Activated T-helper 17 cell treated with anti-CD3 and anti-CD28 coated beads, Interleukin-2, amount 50 U/mL, for 72 hours (primary cell): ENCODE measurements at regions not wholly inside any gene's neighbourhood (a gene's known extent, or its start where the extent isn't known, plus 50 kb on each side); places are given as distances from the start of the nearest gene placed in this dataset.

ENCODE experiments used
- ATAC-seq: fragments of 150-1000 bp; cut with Tn5 transposase; replicated peaks from 2 replicates; pipeline ENCODE4 v1.10.0; 2021; ENCODE audit warnings: mild to moderate bottlenecking, moderate library complexity
- H3K27ac Mint-ChIP-seq: one replicate; pipeline ENCODE4 v1.8.0; 2022; ENCODE audit warnings: mixed read lengths
- H3K27me3 Mint-ChIP-seq: one replicate; pipeline ENCODE4 v1.8.0; 2022; ENCODE audit warnings: mixed read lengths
- H3K36me3 Mint-ChIP-seq: one replicate; pipeline ENCODE4 v1.8.0; 2022; ENCODE audit warnings: low read depth, mild to moderate bottlenecking, mixed read lengths
- H3K4me1 Mint-ChIP-seq: one replicate; pipeline ENCODE4 v1.8.0; 2022; ENCODE audit warnings: mixed read lengths
- H3K4me3 Mint-ChIP-seq: one replicate; pipeline ENCODE4 v1.8.0; 2022; ENCODE audit warnings: mild to moderate bottlenecking, mixed read lengths
- H3K9me3 Mint-ChIP-seq: one replicate; pipeline ENCODE4 v1.8.0; 2022; ENCODE audit warnings: mixed read lengths

DNA sequence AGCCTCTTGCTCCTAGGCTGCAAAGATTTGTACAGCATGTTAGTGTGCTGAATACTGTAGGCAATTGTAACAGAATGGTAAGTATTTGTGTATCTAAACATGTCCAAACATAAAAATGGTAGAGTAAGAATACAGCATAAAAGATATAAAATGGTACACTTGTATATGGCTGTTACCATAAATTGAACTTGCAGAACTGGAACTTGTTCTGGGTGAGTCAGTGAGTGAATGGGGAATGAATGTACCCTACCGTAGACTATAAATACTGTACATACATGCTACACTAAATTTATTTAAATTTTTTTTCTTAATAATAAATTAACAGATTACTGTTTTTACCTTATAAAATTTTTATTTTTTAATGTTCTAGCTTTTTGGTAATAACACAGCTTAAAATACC lies 858.7 kb downstream of the ROBO2 start:
- H3K27ac Mint-ChIP-seq = no peak overlapping the region
- no peaks in the 10 kb centered on the region for H3K36me3 Mint-ChIP-seq
- H3K4me1 Mint-ChIP-seq = no peaks in the 10 kb centered on the region
- no peaks in the 10 kb centered on the region for H3K27me3 Mint-ChIP-seq
- no peak overlapping the region for H3K4me3 Mint-ChIP-seq
- peaks cover 30% of the 10 kb centered on the region for H3K9me3 Mint-ChIP-seq
- ATAC-seq = no peak

DNA sequence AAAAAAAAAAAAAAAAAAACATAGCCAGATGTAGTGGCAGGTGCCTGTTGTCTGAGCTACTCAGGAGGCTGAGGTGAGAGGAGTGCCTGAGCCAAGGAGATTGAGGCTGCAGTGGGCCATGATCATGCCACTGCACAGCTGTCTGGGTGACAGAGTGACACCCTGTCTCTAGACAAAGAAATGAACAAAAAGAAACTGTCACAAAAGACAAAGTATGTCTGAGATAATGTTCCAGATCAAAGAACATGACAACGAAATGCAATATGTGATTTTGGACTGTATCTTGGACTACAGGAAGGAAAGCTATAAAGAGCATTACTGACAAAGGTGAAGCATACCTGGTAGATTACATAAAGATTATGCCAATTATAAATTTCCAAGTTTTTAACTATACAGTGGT lies 862.8 kb downstream of the ROBO2 start:
- Mint-ChIP-seq H3K4me1 (no peaks in the 10 kb centered on the region), H3K4me3 (no peak overlapping the region), H3K27ac (no peak overlapping the region), H3K27me3 (no peaks in the 10 kb centered on the region), H3K36me3 (no peaks in the 10 kb centered on the region), H3K9me3 (peaks cover 12% of the 10 kb centered on the region)
- ATAC-seq = no peak

DNA sequence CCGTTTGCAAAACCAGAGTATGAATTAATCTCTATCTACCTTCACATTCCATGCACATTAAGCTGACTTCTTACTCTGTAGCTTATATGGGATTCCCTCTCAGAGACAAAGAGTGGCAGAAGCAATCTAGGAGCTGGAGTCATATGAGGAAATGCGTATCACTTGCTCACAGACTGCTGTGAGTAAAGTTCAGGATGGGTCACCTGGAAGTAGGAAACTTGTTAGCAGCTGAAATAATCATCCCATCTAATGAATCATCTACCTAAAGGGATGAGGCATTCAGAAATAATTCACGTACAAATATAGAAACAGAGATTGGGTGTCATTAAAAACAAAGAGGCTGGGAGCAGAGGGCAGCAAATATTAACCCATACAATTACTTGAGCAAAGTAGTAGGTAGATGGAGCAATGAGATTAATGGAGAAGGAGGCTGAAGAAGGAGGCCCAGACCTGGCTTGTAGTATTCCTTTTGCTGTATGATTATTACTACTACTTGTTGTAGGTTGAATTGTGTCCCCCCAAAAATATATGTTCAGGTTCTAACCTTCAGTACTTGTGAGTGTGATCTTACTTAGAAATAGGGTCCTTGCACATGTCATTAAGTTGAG lies 866.3 kb downstream of the ROBO2 start:
- no peaks in the 10 kb centered on the region for H3K27me3 Mint-ChIP-seq
- no peak overlapping the region for H3K4me3 Mint-ChIP-seq
- no peak overlapping the region for H3K27ac Mint-ChIP-seq
- H3K36me3 Mint-ChIP-seq = no peaks in the 10 kb centered on the region
- H3K9me3 Mint-ChIP-seq = peaks cover 9% of the 10 kb centered on the region
- no peaks in the 10 kb centered on the region for H3K4me1 Mint-ChIP-seq
- no peak for ATAC-seq

DNA sequence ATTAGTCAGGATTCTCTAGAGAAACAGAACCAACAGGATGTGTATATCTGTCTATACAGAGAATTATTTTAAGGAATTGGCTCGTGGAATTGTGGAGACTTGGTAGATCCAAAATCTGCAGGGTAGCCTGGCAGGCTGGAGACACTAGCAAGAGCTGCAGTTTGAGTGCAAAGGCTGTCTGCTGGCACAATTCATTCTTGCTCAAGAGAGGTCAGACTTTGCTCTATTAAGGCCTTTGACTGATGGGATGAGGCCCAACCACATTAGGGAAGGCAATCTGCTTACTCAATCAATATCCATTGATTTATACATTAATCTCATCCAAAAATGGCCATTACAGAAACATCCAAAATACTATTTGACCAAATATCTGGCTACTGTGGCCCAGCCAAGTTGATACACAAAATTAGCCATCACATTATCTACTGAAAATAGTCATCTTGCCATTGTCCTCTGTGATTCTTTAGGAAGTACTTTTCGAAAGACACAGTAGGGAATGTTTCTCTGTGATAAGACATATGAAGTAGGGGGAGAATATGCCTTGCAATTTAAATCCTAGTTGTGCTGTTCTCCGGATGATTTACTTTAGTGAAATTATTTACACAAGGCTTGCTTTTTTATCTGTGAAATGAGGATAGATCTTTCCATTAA lies 873.8 kb downstream of the ROBO2 start:
- peaks cover 10% of the 10 kb centered on the region for H3K9me3 Mint-ChIP-seq
- no peak overlapping the region for H3K4me3 Mint-ChIP-seq
- no peak for ATAC-seq
- no peaks in the 10 kb centered on the region for H3K27me3 Mint-ChIP-seq
- no peak overlapping the region for H3K27ac Mint-ChIP-seq
- H3K4me1 Mint-ChIP-seq = no peaks in the 10 kb centered on the region
- H3K36me3 Mint-ChIP-seq = no peaks in the 10 kb centered on the region

DNA sequence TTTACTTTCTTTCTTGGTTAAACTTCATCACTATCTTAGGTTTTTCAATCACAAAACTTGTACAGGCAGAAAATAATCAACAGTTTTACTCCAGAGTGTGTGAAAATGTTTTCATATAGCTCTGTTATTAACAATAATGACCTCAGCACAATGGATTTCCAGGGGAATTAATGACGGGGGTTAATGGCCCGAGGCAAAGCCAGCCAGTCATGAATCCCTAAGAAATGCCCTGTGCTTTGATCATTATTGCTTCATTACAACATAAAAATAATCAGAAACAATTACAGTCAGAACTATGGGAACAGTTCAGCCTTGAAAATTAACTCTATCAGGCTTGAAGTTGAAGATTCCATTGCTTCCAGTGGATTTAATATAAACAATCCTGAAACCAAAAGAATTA lies 875.4 kb downstream of the ROBO2 start:
- Mint-ChIP-seq H3K4me3 (no peak overlapping the region), H3K9me3 (peaks cover 12% of the 10 kb centered on the region), H3K27ac (no peak overlapping the region), H3K27me3 (no peaks in the 10 kb centered on the region), H3K4me1 (no peaks in the 10 kb centered on the region), H3K36me3 (no peaks in the 10 kb centered on the region)
- ATAC-seq = no peak

DNA sequence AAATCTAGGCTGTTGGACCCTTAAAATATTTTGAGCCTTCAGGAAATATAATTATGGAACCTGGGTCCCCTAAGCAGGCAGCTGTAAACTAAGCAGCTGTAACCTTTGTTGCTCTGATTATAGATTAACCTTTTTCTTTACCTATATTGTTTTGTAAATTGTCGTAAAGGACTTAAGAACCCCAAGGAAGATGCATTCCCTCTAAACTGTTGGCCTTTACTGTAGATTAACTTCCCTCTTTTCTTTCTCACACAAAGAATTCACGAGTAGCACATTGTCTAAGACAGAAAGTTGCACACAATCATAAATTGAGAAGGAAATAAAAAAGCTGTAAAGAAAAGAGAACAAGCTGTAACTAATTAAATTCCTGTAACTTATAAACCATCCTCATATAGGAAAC lies 877.3 kb downstream of the ROBO2 start:
- no peaks in the 10 kb centered on the region for H3K36me3 Mint-ChIP-seq
- no peaks in the 10 kb centered on the region for H3K27me3 Mint-ChIP-seq
- H3K4me1 Mint-ChIP-seq = no peaks in the 10 kb centered on the region
- H3K9me3 Mint-ChIP-seq = peaks cover 14% of the 10 kb centered on the region
- no peak overlapping the region for H3K4me3 Mint-ChIP-seq
- H3K27ac Mint-ChIP-seq = no peak overlapping the region
- ATAC-seq = no peak

DNA sequence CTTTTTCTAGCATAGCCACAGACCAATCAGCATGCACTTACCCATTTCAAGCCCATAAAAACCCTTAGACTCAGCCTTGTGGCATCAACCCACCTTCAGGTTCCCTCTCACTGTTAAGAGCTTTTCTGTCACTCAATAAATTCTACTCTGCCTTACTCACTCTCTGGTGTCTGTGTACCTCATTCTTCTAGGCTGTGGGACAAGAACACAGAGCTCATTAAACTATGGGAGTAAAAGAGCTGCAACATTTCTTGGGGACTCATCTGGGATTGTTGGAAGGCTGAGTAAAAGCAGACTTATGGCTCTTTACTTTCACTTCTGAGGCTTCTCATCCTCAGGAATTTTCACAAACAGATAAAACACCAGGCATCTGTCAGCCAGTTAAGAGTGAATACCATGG lies 879.3 kb downstream of the ROBO2 start:
- Mint-ChIP-seq H3K9me3 (peaks cover 14% of the 10 kb centered on the region), H3K27me3 (no peaks in the 10 kb centered on the region), H3K27ac (no peak overlapping the region), H3K4me3 (no peak overlapping the region), H3K4me1 (no peaks in the 10 kb centered on the region), H3K36me3 (no peaks in the 10 kb centered on the region)
- ATAC-seq = no peak

DNA sequence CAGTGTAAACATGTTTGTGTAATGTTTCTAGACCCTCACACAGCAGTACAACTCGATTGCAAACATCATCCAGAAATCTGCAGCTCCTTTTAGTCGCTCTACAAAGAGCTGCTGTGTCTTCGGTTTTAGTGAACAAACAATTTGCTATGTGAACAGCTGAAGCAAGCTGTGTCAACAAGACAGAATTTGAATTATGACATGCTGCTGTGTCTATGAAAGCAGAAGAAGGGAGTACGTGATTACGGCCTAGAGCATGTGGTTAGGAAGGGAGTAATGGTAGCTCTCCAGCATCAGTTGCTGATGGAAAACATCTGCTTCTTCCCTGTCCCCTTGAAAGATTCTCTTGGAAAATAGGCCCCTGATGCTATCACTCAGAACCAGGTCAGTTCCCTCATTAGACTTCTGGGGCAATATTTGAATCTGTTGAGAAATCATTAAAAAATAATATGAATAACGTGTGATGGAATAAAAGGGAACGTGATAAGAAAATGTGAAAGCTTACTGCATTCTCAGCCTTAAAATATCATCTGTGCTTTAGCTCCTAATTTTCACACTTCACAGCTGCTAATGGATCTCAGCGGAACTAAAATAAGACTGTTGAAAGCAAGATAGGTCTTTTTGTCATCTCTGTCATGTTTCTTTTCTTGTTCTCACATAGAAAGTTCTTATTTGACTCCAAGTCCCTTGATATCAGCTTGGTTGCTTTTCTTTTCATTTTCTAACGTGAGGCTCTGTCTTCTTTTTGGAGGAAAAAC lies 891.5 kb downstream of the ROBO2 start:
- no peaks in the 10 kb centered on the region for H3K4me1 Mint-ChIP-seq
- H3K27me3 Mint-ChIP-seq = no peaks in the 10 kb centered on the region
- H3K36me3 Mint-ChIP-seq = no peaks in the 10 kb centered on the region
- peaks cover 4% of the 10 kb centered on the region for H3K9me3 Mint-ChIP-seq
- no peak overlapping the region for H3K27ac Mint-ChIP-seq
- no peak for ATAC-seq
- no peak overlapping the region for H3K4me3 Mint-ChIP-seq

DNA sequence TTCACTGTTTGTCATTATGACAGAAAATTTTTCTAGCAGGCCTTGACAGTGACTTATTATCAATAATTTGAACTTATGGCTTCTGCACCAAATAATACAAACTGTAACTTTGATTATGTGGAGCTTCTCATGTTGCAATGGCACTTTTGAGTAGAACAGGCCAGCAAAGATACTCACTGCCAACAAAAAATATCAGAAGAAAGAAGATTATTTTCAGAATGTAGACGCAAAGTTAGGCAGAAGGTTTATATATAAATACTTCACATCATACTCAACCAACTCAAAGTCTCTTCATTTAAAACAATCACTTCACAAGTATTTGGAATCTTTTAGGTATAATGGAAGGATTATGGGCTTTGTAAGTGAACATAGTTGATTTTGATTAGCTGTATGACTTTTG lies 893.0 kb downstream of the ROBO2 start:
- Mint-ChIP-seq H3K9me3 (peaks cover 4% of the 10 kb centered on the region), H3K4me1 (no peaks in the 10 kb centered on the region), H3K36me3 (no peaks in the 10 kb centered on the region), H3K27ac (no peak overlapping the region), H3K4me3 (no peak overlapping the region), H3K27me3 (no peaks in the 10 kb centered on the region)
- no peak for ATAC-seq

DNA sequence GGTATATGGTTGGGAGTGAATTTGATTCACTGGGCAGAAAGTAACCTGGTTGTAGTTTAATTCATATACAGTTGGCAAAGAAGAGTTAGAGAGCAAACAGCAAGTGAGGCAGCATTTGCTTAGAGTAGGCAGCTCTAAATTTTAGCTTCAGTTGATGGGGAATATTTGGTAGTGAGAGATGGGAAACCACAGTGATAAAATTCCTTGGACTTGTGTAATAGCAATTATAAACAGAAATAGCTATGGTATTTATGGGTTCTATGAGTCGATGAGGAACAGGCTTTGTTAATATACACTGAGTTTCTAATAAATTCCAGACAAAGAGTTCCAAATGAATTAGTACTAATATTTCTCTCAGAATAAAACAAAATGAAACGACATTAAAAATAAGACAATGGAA lies 894.0 kb downstream of the ROBO2 start:
- no peaks in the 10 kb centered on the region for H3K36me3 Mint-ChIP-seq
- H3K27me3 Mint-ChIP-seq = no peaks in the 10 kb centered on the region
- no peak overlapping the region for H3K27ac Mint-ChIP-seq
- no peak for ATAC-seq
- H3K9me3 Mint-ChIP-seq = peaks cover 4% of the 10 kb centered on the region
- no peak overlapping the region for H3K4me3 Mint-ChIP-seq
- no peaks in the 10 kb centered on the region for H3K4me1 Mint-ChIP-seq

DNA sequence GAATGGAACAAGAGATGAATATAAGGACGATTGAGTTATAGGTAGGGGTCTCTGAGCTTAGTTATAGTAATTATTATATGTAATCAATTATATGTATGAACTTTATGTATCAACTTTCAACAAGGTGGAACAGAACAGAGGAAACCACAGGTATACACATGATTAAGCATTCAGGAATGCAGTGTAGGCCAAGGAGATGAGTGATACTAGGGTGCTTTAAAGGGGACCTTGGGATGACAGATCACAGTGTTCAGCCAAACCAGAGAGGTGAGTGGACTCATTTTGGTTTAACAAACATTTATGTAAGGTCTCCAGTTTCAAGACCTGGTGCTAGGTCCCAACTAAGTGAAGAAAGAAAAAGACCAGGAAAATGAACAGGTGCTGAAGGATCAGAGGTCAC lies 895.5 kb downstream of the ROBO2 start:
- H3K9me3 Mint-ChIP-seq = peaks cover 3% of the 10 kb centered on the region
- no peak overlapping the region for H3K4me3 Mint-ChIP-seq
- ATAC-seq = no peak
- no peaks in the 10 kb centered on the region for H3K27me3 Mint-ChIP-seq
- H3K4me1 Mint-ChIP-seq = no peaks in the 10 kb centered on the region
- no peaks in the 10 kb centered on the region for H3K36me3 Mint-ChIP-seq
- H3K27ac Mint-ChIP-seq = no peak overlapping the region

DNA sequence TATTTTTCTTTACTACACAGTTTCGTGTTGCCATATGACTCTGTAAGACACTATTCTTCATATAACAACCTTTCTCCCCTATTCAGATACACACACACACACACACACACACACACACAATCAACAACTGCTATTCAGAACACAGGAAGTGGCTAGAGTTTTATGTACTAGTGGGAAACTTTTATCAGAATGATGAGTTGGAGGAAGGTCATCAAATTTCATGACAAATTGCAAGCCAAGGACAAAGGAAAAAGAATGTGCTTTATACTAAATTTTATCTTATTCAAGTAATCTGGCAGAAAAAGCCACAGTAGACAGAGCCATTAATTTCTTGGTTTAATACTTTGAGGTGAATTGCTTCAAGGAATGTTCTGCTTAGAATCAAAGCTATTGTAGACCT lies 899.8 kb downstream of the ROBO2 start:
- Mint-ChIP-seq H3K4me3 (no peak overlapping the region), H3K27me3 (no peaks in the 10 kb centered on the region), H3K4me1 (no peaks in the 10 kb centered on the region), H3K36me3 (no peaks in the 10 kb centered on the region), H3K9me3 (peaks cover 4% of the 10 kb centered on the region), H3K27ac (no peak overlapping the region)
- ATAC-seq = no peak

DNA sequence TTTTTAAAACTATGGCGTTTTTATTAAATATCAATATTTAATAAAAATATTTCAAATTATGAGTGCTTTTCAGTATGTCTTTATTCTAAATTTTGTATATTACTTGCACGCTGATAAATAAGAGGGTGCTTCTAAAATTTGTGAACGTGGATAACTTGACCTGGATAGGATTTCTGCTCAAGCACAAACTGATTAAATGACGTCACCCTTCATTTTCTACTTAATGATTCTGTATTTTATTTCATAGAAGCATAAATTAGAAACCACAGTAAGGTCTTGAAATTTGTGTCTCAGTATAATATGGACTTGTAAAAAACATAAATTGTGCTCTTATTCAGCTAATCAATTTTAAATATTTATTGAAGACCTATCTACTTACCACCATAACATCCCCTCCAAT lies 903.7 kb downstream of the ROBO2 start:
- Mint-ChIP-seq H3K9me3 (peaks cover 13% of the 10 kb centered on the region), H3K4me1 (no peaks in the 10 kb centered on the region), H3K36me3 (no peaks in the 10 kb centered on the region), H3K27me3 (no peaks in the 10 kb centered on the region), H3K4me3 (no peak overlapping the region), H3K27ac (no peak overlapping the region)
- ATAC-seq = no peak

DNA sequence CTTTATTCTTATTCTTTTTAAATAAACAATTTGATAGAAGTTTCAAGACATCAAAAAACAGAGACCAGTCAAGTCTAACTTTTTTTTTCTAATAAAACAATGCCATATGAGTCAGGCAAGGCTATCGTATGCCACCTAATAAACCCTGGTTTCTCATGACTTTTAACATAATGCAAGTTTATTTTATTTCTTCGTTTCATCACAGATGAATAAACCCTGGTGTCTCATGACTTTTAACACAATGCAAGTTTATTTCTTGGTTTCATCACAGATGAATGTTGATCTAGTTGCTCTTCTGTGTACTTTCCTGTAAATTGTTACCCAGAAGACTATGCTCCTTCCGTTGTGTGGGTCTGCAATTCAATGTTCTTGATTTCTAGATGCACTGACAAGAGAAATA lies 905.4 kb downstream of the ROBO2 start:
- Mint-ChIP-seq H3K36me3 (no peaks in the 10 kb centered on the region), H3K27ac (no peak overlapping the region), H3K4me3 (no peak overlapping the region), H3K4me1 (no peaks in the 10 kb centered on the region), H3K27me3 (no peaks in the 10 kb centered on the region), H3K9me3 (peaks cover 17% of the 10 kb centered on the region)
- no peak for ATAC-seq

DNA sequence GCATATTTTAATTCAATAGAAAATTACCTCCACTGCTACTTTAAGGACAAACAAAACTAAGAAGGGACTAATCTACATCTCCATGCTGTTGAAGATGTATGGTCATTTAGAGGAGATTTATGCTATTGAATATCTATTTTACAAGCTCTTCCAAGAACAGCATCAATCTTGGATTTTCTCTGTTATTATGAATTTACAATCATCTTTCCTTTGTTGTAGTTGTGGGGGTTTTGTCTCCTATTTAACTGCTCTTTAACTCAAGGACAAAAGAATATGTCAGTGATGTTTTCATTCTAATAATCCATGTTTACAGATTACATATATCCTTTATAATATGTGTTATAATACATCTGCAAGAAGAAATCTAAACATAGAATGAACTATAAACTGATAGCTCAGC lies 907.8 kb downstream of the ROBO2 start:
- Mint-ChIP-seq H3K27ac (no peak overlapping the region), H3K36me3 (no peaks in the 10 kb centered on the region), H3K4me1 (no peaks in the 10 kb centered on the region), H3K27me3 (no peaks in the 10 kb centered on the region), H3K9me3 (peaks cover 18% of the 10 kb centered on the region), H3K4me3 (no peak overlapping the region)
- ATAC-seq = no peak
